Gastroesophageal sphincter (tissue), 3 donors: ENCODE measurements at regions not wholly inside any gene's neighbourhood (a gene's known extent, or its start where the extent isn't known, plus 50 kb on each side); places are given as distances from the start of the nearest gene placed in this dataset.

ENCODE experiments used
- EP300 ChIP-seq: sonication (generic); formaldehyde crosslinking; IDR thresholded peaks from one replicate; pipeline ENCODE4 v1.6.1; 2017; ENCODE audit warnings: antibody characterized with exemption, mild to moderate bottlenecking
- POLR2A ChIP-seq, 2 donors: fragments of 450-650 bp; IDR thresholded peaks; one replicate each; pipeline ENCODE4 v1.6.1; 2017; ENCODE audit warnings: antibody characterized with exemption in 2 of 2, mild to moderate bottlenecking in 2 of 2, moderate library complexity in 1 of 2
- POLR2AphosphoS5 ChIP-seq: sonication (generic); formaldehyde crosslinking; IDR thresholded peaks from one replicate; pipeline ENCODE4 v1.6.1; 2017; ENCODE audit warnings: antibody characterized with exemption
- TF ChIP-seq, protein P1 (sequence below), 4 experiments: fragments of 200-600 bp in 2 of 4; fragments of 450-650 bp in 2 of 4; sonication (generic) in 1 of 4; IDR thresholded peaks; one replicate each; pipeline ENCODE4 v1.5.1; 2017 to 2019; ENCODE audit warnings: antibody characterized with exemption in 4 of 4, mild to moderate bottlenecking in 2 of 4, moderate library complexity in 2 of 4

- TF ChIP-seq, protein P1, sequence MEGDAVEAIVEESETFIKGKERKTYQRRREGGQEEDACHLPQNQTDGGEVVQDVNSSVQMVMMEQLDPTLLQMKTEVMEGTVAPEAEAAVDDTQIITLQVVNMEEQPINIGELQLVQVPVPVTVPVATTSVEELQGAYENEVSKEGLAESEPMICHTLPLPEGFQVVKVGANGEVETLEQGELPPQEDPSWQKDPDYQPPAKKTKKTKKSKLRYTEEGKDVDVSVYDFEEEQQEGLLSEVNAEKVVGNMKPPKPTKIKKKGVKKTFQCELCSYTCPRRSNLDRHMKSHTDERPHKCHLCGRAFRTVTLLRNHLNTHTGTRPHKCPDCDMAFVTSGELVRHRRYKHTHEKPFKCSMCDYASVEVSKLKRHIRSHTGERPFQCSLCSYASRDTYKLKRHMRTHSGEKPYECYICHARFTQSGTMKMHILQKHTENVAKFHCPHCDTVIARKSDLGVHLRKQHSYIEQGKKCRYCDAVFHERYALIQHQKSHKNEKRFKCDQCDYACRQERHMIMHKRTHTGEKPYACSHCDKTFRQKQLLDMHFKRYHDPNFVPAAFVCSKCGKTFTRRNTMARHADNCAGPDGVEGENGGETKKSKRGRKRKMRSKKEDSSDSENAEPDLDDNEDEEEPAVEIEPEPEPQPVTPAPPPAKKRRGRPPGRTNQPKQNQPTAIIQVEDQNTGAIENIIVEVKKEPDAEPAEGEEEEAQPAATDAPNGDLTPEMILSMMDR (IDR thresholded peaks at IDR 0.05) = no peak
- TF ChIP-seq POLR2AphosphoS5 (no peak), POLR2A (IDR thresholded peaks at IDR 0.05) (no peak), EP300 (no peak)
These were observed 151.5 kb downstream of the CHIC2 start for GRCh38 chr4:53912766-53913497.
